Breast epithelium (tissue), 3 donors: ENCODE measurements at regions not wholly inside any gene's neighbourhood (a gene's known extent, or its start where the extent isn't known, plus 50 kb on each side); places are given as distances from the start of the nearest gene placed in this dataset.

Experiments
- CTCF ChIP-seq, 3 donors: fragments of 450-650 bp; IDR thresholded peaks; one replicate each; pipeline ENCODE4 v1.5.1; 2016 to 2017; ENCODE audit warnings: antibody characterized with exemption in 3 of 3, mild to moderate bottlenecking in 3 of 3, moderate library complexity in 3 of 3
- POLR2A ChIP-seq: fragments of 450-650 bp; IDR thresholded peaks from one replicate; pipeline ENCODE4 v1.6.1; 2016; ENCODE audit warnings: antibody characterized with exemption, mild to moderate bottlenecking, moderate library complexity
- POLR2AphosphoS5 ChIP-seq, 3 donors: sonication (generic); formaldehyde crosslinking; IDR thresholded peaks; one replicate each; pipeline ENCODE4 v1.6.1; 2017; ENCODE audit warnings: antibody characterized with exemption in 3 of 3

GRCh38 chr13:42393573-42394360 lies 121.8 kb downstream of the AKAP11 start:
- TF ChIP-seq CTCF (IDR thresholded peaks at IDR 0.05) = no peak
- no peak for TF ChIP-seq POLR2A
- TF ChIP-seq POLR2AphosphoS5 (IDR thresholded peaks at IDR 0.05) = no peak
